ENCODE measurements at regions not wholly inside any gene's neighbourhood (a gene's known extent, or its start where the extent isn't known, plus 50 kb on each side); places are given as distances from the start of the nearest gene placed in this dataset.

- no peak for DNase-seq (ENCODE audit: extremely low read depth, low read depth)
- TF ChIP-seq, protein P1, sequence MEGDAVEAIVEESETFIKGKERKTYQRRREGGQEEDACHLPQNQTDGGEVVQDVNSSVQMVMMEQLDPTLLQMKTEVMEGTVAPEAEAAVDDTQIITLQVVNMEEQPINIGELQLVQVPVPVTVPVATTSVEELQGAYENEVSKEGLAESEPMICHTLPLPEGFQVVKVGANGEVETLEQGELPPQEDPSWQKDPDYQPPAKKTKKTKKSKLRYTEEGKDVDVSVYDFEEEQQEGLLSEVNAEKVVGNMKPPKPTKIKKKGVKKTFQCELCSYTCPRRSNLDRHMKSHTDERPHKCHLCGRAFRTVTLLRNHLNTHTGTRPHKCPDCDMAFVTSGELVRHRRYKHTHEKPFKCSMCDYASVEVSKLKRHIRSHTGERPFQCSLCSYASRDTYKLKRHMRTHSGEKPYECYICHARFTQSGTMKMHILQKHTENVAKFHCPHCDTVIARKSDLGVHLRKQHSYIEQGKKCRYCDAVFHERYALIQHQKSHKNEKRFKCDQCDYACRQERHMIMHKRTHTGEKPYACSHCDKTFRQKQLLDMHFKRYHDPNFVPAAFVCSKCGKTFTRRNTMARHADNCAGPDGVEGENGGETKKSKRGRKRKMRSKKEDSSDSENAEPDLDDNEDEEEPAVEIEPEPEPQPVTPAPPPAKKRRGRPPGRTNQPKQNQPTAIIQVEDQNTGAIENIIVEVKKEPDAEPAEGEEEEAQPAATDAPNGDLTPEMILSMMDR (IDR thresholded peaks at IDR 0.05; ENCODE audit: low read depth, low read length), result no peak
Measured at GRCh38 chr16:59997706-59998105, 1263.6 kb upstream of the GOT2 start.

GRCh38 chr16:59993101-59993500 is 1259.0 kb upstream of the GOT2 start:
- TF ChIP-seq, protein P1 (IDR thresholded peaks at IDR 0.05; ENCODE audit: low read depth, low read length), result no peak
- DNase-seq (ENCODE audit: extremely low read depth, low read depth), result no peak

- TF ChIP-seq, protein P1 (IDR thresholded peaks at IDR 0.05; ENCODE audit: low read depth, low read length), result no peak
Measured at GRCh38 chr16:59991171-59991570, 1257.1 kb upstream of the GOT2 start.

DNA sequence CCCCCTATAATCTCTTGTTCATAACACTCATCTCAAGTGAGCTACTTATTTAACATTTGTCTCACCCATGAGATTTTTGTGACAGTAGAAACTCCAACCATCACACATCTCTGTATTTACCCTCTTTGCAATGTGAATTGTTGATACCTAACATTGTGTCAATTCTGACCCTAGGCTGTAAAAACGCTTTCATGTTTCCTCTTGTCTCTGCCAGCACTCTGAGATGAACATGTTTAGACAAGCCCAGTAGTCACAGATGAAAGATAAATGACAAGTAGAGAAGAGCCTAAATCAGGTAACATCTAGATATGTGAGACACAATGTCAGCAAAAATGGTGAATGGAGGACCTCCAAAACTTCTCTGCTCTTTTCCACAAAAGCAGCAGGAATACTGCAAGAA is 1254.5 kb upstream of the GOT2 start:
- no peak for DNase-seq (ENCODE audit: extremely low read depth, low read depth)
- TF ChIP-seq, protein P1 (IDR thresholded peaks at IDR 0.05; ENCODE audit: low read depth, low read length), result no peak

More at GRCh38 chr16:59991171-59991570, 1257.1 kb upstream of the GOT2 start:
- no peak for DNase-seq (ENCODE audit: extremely low read depth, low read depth)

GRCh38 chr16:59975953-59976352 is 1241.8 kb upstream of the GOT2 start:
- DNase-seq (ENCODE audit: extremely low read depth, low read depth), result no peak
- TF ChIP-seq, protein P1 (IDR thresholded peaks at IDR 0.05; ENCODE audit: low read depth, low read length), result no peak

DNA sequence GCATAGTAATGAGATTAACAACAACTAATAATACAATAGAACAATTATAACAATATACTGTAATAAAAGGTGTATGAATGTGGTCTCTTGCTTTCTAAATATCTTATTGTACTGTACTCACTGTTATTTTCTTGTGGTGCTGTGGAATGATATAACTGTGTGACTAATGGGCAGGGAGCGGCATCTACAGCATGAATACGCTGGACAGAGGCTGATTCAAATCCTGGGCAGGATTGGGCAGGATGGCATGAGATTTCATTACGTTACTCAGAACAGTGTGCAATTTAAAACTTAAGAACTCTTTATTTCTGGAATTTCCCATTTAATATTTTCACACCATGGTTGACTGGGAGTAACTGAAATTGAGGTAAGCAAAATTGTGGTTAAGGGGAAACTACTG is 1239.8 kb upstream of the GOT2 start:
- no peak for DNase-seq (ENCODE audit: extremely low read depth, low read depth)
- TF ChIP-seq, protein P1 (IDR thresholded peaks at IDR 0.05; ENCODE audit: low read depth, low read length), result no peak

- TF ChIP-seq, protein P1 (IDR thresholded peaks at IDR 0.05; ENCODE audit: low read depth, low read length), result no peak
- no peak for DNase-seq (ENCODE audit: extremely low read depth, low read depth)
Measured at GRCh38 chr16:59971264-59971663, 1237.1 kb upstream of the GOT2 start.
